ENCODE measurements at regions not wholly inside any gene's neighbourhood (a gene's known extent, or its start where the extent isn't known, plus 50 kb on each side); places are given as distances from the start of the nearest gene placed in this dataset.
"Not testable (repeated sequence)": the region's sequence is repeated elsewhere in the genome, so short reads cannot be mapped to it uniquely, and the experiment has no call there.

GRCh38 chr2:236998236-236998635 lies 87.5 kb upstream of the COPS8 start:
- DNase-seq (ENCODE audit: low spot score): no peak

- no peak for DNase-seq (ENCODE audit: low spot score)
Measured at GRCh38 chr2:236998758-236999157, 86.9 kb upstream of the COPS8 start.

GRCh38 chr2:237000481-237000880 lies 85.2 kb upstream of the COPS8 start:
- no peak for DNase-seq (ENCODE audit: low spot score)

GRCh38 chr2:237005341-237005740 lies 80.3 kb upstream of the COPS8 start:
- not testable (repeated sequence) for DNase-seq (ENCODE audit: low spot score)

- no peak for DNase-seq (ENCODE audit: low spot score)
Measured at GRCh38 chr2:237011206-237011795, 74.4 kb upstream of the COPS8 start.

- DNase-seq (ENCODE audit: low spot score): no peak
Measured at GRCh38 chr2:237012004-237012403, 73.7 kb upstream of the COPS8 start.

GRCh38 chr2:237012577-237013267 lies 73.0 kb upstream of the COPS8 start:
- DNase-seq (ENCODE audit: low spot score): no peak

GRCh38 chr2:237016121-237016915 lies 69.4 kb upstream of the COPS8 start:
- no peak for DNase-seq (ENCODE audit: low spot score)

- no peak for DNase-seq (ENCODE audit: low spot score)
Measured at GRCh38 chr2:237020090-237020489, 65.6 kb upstream of the COPS8 start.

- no peak for DNase-seq (ENCODE audit: low spot score)
Measured at GRCh38 chr2:237022533-237022932, 63.2 kb upstream of the COPS8 start.

- no peak for DNase-seq (ENCODE audit: low spot score)
Measured at GRCh38 chr2:237024255-237024654, 61.4 kb upstream of the COPS8 start.

GRCh38 chr2:237025090-237025865 lies 60.4 kb upstream of the COPS8 start:
- no peak for DNase-seq (ENCODE audit: low spot score)

GRCh38 chr2:237026981-237027711 lies 58.5 kb upstream of the COPS8 start:
- DNase-seq (ENCODE audit: low spot score): peak; percentile 58

- DNase-seq (ENCODE audit: low spot score): no peak
Measured at GRCh38 chr2:237027712-237028029, 58.0 kb upstream of the COPS8 start.

- no peak for DNase-seq (ENCODE audit: low spot score)
Measured at GRCh38 chr2:237030382-237030781, 55.3 kb upstream of the COPS8 start.

GRCh38 chr2:237033536-237034060 lies 52.1 kb upstream of the COPS8 start:
- DNase-seq (ENCODE audit: low spot score): no peak

GRCh38 chr2:237035781-237036475 lies 49.8 kb upstream of the COPS8 start:
- DNase-seq (ENCODE audit: low spot score): no peak

All from kidney capillary endothelial cell (primary cell).